HG02623 (cell line): ENCODE measurements at regions not wholly inside any gene's neighbourhood (a gene's known extent, or its start where the extent isn't known, plus 50 kb on each side); places are given as distances from the start of the nearest gene placed in this dataset.

Experiments used
- ATAC-seq: cut with Tn5 transposase; IDR thresholded peaks from one replicate; pipeline ENCODE4 v1.9.1; 2021; ENCODE audit warnings: moderate library complexity; ENCODE audit not compliant: unreplicated experiment

DNA sequence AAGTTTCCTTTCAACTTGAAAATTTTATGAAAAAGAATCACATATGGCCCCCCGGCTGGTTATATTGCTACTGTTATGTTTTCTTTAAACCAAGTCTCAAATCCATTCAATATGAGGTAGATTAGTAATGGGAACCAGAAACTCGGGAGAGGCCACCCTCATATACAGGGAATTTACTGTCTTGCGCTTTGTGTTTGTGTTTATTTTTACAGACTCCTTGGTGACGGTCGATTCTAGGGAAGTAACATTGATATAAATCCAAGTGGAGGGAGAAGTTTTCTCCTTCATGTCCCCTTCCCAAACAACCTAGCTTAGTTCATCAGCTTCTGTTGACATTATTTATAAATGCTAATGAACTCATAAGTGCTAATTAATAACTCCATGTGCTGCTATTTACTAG lies 163.5 kb upstream of the LMO4 start:
- no peak for ATAC-seq

DNA sequence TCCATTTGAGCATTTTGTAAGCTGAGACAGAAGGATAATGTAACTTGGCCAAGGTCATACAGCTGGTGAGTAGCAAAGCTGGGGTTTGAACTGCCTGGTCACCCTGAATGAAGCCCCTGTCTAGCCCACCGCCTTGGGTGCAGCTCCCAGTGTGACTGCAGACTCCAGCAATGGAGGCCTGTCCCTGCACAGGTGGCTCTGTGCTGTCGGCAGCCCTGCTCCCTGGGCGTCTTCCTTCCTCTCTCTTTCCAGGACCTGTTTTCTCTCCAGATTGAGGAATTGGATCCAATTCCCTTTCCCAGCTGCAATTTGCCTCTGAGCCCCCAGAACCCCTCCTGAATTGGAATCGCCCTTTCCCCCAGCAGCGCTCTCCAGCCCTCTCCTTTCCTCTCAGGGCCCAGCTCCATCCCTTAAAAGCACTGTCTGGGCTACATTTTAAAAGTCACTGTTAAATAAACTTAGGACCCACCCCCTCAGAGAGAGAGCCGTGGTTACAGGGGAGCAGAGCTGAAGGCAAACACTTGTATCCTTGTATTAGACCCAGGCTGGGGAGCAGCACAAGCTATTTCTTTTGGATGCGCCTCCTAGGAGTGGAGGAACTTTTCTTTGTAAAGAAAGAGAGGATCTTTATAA lies 161.4 kb upstream of the LMO4 start:
- no peak for ATAC-seq

DNA sequence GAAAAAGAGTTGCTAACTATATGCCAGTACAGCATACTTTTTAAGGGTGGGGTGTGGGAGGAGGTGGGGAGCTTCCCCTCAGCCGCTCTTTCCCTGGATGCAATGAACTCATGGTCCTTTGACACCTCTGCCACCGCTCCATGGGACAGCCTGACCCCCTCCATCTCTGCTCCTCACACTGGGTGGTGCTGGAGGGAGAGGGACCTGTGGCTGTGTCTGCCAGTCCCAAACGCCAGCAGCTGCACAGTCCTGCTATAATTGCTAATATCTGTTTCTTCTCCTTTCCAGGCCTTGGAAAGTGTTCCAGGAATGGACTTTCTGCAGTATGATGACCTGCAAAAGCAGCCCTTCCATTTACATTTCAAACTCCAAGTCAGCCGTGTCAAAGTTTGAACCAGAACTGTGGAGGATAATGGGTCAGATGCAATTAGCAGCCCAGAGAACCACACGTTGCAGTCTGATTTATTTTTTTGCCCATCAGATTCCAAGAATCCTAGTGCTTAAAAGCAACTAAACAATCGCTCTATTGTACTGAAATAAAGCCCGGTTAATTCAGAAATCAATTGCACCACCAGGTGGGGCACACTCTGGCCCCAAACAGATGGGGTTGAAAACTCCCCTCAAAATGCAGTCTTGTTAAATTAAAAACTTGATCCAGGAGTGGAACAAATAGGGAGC lies 160.7 kb upstream of the LMO4 start:
- no peak for ATAC-seq

- no peak for ATAC-seq
Measured at GRCh38 chr1:87169263-87169910, 159.3 kb upstream of the LMO4 start.

- ATAC-seq = no peak
Measured at GRCh38 chr1:87170157-87170556, 158.5 kb upstream of the LMO4 start.

- ATAC-seq = no peak
Measured at GRCh38 chr1:87170931-87171598, 157.6 kb upstream of the LMO4 start.

DNA sequence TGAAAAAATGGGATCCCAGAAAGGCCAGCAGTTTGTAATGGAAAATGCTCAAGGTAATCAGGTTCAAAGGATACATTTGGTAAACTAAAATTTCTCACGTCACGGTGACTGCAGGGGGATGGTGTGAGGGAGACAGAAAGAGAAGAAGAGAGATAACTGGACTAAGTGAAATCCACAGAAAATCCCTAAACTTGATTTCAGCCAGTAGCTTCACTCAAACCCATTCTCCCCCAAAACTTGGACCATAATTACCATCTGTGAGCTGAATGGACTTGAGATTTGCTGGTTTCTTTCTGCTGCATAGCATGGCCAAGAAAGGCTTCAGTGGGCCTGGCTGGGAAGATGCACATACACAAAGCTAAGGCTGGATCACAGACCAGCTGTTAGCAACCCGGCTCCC lies 155.4 kb upstream of the LMO4 start:
- ATAC-seq = no peak

DNA sequence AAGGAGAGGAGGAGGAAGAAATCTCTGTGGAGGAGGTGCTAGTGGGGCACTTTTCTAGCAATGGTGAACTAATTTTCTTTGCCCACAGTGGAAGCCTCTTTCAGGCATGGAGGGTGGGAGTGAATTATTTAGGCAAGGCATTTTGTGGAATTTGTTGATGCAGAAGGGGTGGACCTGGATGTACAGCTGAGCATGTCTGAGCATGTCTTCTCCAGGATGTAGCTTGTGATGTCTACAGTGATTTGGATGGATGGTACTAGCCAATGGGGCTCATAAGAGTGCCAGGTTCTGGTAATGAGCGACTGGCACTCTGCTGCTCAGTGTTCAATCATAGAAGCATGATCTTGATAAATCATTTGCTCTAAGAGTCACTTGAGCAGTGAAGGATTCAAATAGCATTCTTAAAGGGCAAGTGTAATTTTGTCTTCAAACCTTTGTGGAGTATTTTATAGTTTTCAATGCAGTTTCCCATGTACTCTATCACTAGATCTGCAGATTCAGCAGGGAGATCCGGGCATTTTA lies 153.9 kb upstream of the LMO4 start:
- no peak for ATAC-seq

DNA sequence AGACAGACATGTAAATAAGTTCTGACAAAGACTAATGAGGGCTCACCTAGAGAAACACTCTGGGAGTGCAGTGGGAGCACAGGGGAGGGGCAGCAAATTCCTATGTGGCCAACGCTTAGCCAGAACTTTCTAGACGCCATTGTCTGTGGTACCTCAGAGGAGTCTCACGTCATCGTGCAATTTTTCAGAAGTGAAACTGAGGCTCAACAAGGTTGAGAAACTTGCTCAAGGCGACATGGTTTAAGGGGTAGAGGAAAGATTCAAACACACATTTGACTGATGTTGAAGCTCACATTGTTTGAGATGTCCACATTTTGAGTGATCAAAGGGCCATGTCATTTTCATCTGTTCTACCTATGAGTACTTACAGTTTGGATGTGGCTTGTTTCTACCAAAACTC lies 152.6 kb upstream of the LMO4 start:
- ATAC-seq = no peak

GRCh38 chr1:87176514-87176913 lies 152.2 kb upstream of the LMO4 start:
- ATAC-seq = no peak

DNA sequence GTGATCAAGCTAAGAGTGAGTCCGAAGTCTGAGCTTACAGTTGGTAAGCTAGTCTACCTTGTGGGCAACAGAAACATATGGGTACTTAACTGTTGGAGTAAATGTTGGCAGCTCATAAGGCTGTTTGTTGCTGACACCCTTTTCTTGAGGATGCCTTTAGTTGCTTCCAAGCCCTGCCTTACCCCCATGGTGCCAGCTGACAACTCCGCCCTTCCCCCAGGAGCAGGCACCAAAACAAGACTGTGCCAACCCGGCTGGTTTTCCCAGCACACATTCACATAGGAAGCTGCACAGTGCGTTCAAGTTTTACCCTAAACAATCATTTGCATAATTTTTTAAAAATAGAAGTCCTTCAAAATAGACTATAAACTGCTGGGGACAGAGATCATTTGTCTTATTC lies 150.2 kb upstream of the LMO4 start:
- no peak for ATAC-seq

DNA sequence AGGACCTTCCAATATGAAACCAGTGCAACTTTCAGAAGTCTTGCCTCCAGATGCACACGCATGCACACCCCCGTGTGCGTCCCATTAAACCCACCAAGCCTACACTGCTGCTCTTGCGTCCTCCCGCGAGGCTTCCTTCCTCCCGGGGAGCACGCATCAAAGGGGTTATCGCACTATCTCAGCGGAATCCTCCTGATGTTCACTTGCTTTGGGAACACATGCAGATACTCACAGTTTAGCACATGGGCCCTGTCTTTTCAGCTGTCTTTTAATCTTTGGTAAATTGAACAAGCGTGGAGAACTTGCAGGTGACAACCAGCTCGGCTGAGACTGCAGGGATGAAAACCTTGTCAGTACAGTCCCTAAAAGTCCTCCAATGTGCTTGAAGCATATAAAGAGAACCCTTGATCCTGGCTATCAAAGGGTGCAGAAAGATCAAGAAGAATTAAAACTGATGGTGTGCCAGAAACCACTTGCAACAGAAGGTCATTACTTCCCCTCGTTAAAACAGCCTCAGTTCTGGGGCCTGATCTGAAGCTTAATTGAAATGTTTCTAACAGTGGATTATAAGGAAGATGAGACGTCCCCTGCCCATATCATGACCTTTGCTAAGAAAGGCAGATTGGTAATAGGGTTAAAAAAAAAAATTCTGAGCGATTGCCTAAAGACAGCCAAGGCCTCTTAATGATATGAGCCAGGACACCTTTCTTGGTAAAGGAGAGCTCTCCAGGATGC lies 149.4 kb upstream of the LMO4 start:
- ATAC-seq = no peak

- ATAC-seq = no peak
Measured at GRCh38 chr1:87179851-87180519, 148.7 kb upstream of the LMO4 start.

DNA sequence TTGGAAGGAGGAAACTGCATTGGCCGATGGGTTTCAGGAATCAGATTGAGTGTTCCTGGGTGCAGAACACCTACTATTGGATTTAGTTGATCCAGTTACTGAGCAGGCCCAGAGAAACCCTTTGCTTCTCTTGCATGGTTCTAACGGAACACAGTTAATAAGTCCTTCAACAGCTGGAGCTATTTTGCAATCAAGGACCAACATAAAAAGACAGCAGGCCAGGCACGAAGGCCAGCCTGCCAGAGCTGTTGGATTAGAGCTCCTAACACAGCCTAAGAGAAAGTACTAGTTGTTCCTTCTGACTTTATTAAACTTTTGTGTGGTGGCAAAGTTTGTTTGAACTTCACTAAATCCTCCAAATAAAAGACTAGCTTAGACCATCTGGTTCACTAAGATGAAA lies 148.0 kb upstream of the LMO4 start:
- ATAC-seq = no peak

- ATAC-seq = no peak
Measured at GRCh38 chr1:87182611-87183010, 146.1 kb upstream of the LMO4 start.

DNA sequence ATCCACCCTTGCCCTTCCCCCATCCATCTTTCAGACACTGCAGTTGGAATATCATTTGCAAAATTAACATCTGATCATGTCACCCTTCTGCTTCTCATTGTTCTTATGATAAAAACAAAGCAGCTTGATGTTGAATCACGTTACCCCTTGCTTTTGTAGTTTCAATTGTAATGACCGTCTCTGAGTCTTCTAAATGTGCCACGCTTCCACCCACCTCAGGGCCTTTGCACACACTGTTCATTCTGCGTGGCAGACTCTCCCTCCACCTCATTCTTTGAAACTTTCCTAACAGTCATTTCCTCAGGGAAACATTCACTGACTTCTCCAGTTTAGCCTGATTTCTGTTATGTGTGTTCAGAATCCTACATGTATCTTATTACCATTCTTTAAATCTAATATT lies 143.6 kb upstream of the LMO4 start:
- ATAC-seq = no peak

DNA sequence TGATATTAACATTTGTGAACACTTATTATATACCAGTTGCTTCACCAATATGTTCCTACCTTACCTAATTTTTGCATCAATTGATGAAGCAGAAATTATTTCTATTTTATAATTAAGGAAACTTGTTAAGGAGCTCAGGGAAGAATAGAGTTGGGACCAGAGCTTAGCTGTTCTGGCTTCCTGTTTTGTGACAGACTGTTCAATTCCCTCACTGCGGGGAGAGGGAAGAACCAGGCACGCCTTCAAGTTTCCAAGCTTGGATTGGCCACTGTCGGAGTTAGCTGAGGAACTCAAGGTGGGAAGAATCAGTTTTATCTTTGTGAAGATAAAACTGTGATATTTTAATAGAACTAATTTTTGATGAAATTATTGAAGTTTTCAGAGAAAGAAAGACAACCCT lies 142.3 kb upstream of the LMO4 start:
- ATAC-seq = no peak

DNA sequence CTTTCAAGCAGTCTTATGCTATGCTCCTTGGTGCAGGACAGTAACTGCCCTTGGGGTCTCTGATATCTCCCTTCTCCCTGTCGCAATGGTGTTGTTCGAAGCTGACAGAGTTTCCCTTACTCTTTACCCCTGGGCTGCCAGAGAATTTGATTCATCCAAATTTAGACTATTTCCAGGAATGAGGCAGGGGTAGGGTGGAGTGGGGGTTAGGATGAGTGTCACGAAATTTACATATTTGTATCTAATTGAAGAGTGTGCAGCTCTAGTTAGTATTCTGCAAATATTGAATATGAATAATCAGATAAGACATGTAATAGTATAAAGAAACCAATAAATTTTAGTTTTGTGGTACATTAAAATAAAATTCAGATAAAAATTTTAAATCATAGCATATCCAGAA lies 140.0 kb upstream of the LMO4 start:
- ATAC-seq = no peak

DNA sequence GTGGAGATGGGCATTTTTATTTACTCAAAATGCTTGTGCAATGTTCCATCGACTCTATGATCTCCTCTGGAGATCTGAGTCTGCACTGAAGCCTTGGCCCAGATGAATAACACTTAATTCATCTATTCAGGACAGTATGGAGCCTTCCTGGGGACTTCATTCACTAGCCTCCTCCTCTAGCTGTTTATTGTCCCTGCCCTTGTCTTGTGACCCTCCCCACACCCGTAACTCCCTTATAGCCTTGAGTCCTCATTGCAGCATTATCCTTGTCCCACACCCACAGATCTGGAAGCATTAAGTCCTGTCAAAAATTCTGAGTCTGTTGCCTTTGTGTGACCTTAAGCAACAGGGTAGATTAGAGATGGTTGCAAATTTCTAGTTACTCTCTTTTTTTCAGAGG lies 138.3 kb upstream of the LMO4 start:
- ATAC-seq = no peak

- ATAC-seq = no peak
Measured at GRCh38 chr1:87191646-87192045, 137.0 kb upstream of the LMO4 start.
